Activated naive CD4-positive, alpha-beta T cell treated with anti-CD3 and anti-CD28 coated beads for 36 hours (primary cell): ENCODE measurements at regions not wholly inside any gene's neighbourhood (a gene's known extent, or its start where the extent isn't known, plus 50 kb on each side); places are given as distances from the start of the nearest gene placed in this dataset.

Experiments
- CTCF ChIA-PET: fragments of 350-600 bp; sonication (Branson Sonifier 250); formaldehyde crosslinking; loops from one replicate; lab custom pipeline; 2021; ENCODE audit warnings: antibody characterized with exemption; lab: Charles Lee
- DNase-seq: peaks from one replicate; pipeline ENCODE4 v3.0.0-alpha.2; 2020
- H3K27ac Mint-ChIP-seq: one replicate; pipeline ENCODE4 v1.8.0; 2021; ENCODE audit warnings: mild to moderate bottlenecking, mixed read lengths
- H3K27me3 Mint-ChIP-seq: one replicate; pipeline ENCODE4 v1.8.0; 2021; ENCODE audit warnings: low read depth, mixed read lengths
- H3K36me3 Mint-ChIP-seq: one replicate; pipeline ENCODE4 v1.8.0; 2021; ENCODE audit warnings: low read depth, mixed read lengths
- H3K4me1 Mint-ChIP-seq: one replicate; pipeline ENCODE4 v1.8.0; 2021; ENCODE audit warnings: low read depth, mixed read lengths
- H3K4me3 Mint-ChIP-seq: one replicate; pipeline ENCODE4 v1.8.0; 2021; ENCODE audit warnings: mild to moderate bottlenecking, moderate library complexity, mixed read lengths
- H3K9me3 Mint-ChIP-seq: one replicate; pipeline ENCODE4 v1.8.0; 2021; ENCODE audit warnings: mixed read lengths
- intact Hi-C: fragments of 100-400 bp; cut with micrococcal nuclease; formaldehyde crosslinking; loops from one replicate; pipeline ENCODE4 v1.15.1; 2023

- intact Hi-C loops, result no loop called here
- H3K4me1 Mint-ChIP-seq, result no peaks in the 10 kb centered on the region
- no peaks in the 10 kb centered on the region for H3K9me3 Mint-ChIP-seq
- H3K36me3 Mint-ChIP-seq, result no peaks in the 10 kb centered on the region
- DNase-seq, result no peak
- H3K4me3 Mint-ChIP-seq, result no peak overlapping the region
- CTCF ChIA-PET, result no interaction called here
- peaks cover 24% of the 10 kb centered on the region for H3K27me3 Mint-ChIP-seq
- no peak overlapping the region for H3K27ac Mint-ChIP-seq
Observed at GRCh38 chr16:49964973-49965372, 60.1 kb upstream of the CNEP1R1 start.

- Mint-ChIP-seq H3K27me3 (peaks cover 24% of the 10 kb centered on the region), H3K4me1 (no peaks in the 10 kb centered on the region), H3K9me3 (no peaks in the 10 kb centered on the region), H3K27ac (no peak overlapping the region), H3K4me3 (no peak overlapping the region), H3K36me3 (no peaks in the 10 kb centered on the region)
- no peak for DNase-seq
- intact Hi-C loops, result no loop called here
- CTCF ChIA-PET, result no interaction called here
Observed at GRCh38 chr16:49967012-49967559, 57.9 kb upstream of the CNEP1R1 start.

GRCh38 chr16:49969091-49970030 is 55.7 kb upstream of the CNEP1R1 start:
- Mint-ChIP-seq H3K9me3 (no peaks in the 10 kb centered on the region), H3K27ac (no peak overlapping the region), H3K4me1 (no peaks in the 10 kb centered on the region), H3K36me3 (no peaks in the 10 kb centered on the region), H3K27me3 (peaks cover 22% of the 10 kb centered on the region), H3K4me3 (no peak overlapping the region)
- intact Hi-C loops, result no loop called here
- no peak for DNase-seq
- CTCF ChIA-PET, result no interaction called here

GRCh38 chr16:49970797-49971431 is 54.1 kb upstream of the CNEP1R1 start:
- no peak overlapping the region for H3K4me3 Mint-ChIP-seq

GRCh38 chr16:49972280-49972679 is 52.7 kb upstream of the CNEP1R1 start:
- no peaks in the 10 kb centered on the region for H3K4me1 Mint-ChIP-seq
- H3K36me3 Mint-ChIP-seq, result no peaks in the 10 kb centered on the region
- no peak overlapping the region for H3K27ac Mint-ChIP-seq
- CTCF ChIA-PET, result interaction anchor here (0.7 kb wide), 2 partner anchors 14 to 639 kb away, joined by 3 read pairs; no protein-coding TSS in a partner anchor
- H3K27me3 Mint-ChIP-seq, result peaks cover 19% of the 10 kb centered on the region
- H3K9me3 Mint-ChIP-seq, result no peaks in the 10 kb centered on the region
- DNase-seq, result no peak
- intact Hi-C loops, result no loop called here
- H3K4me3 Mint-ChIP-seq, result no peak overlapping the region

More at GRCh38 chr16:49970797-49971431, 54.1 kb upstream of the CNEP1R1 start:
- no peak for DNase-seq
- Mint-ChIP-seq H3K9me3 (no peaks in the 10 kb centered on the region), H3K36me3 (no peaks in the 10 kb centered on the region), H3K4me1 (no peaks in the 10 kb centered on the region), H3K27me3 (peaks cover 22% of the 10 kb centered on the region), H3K27ac (no peak overlapping the region)
- intact Hi-C loops, result no loop called here
- CTCF ChIA-PET, result no interaction called here

- CTCF ChIA-PET, result no interaction called here
- Mint-ChIP-seq H3K4me1 (no peaks in the 10 kb centered on the region), H3K27ac (no peak overlapping the region), H3K36me3 (no peaks in the 10 kb centered on the region), H3K9me3 (no peaks in the 10 kb centered on the region), H3K27me3 (peaks cover 16% of the 10 kb centered on the region), H3K4me3 (no peak overlapping the region)
- intact Hi-C loops, result no loop called here
- no peak for DNase-seq
Observed at GRCh38 chr16:49972961-49973360, 52.1 kb upstream of the CNEP1R1 start.
